Transverse colon (tissue), 4 donors: ENCODE measurements at regions not wholly inside any gene's neighbourhood (a gene's known extent, or its start where the extent isn't known, plus 50 kb on each side); places are given as distances from the start of the nearest gene placed in this dataset.
"Not testable (repeated sequence)": the region's sequence is repeated elsewhere in the genome, so short reads cannot be mapped to it uniquely, and the experiment has no call there.

ENCODE experiments used
- DNase-seq: peaks from one replicate; pipeline ENCODE4 v3.0.0-alpha.2; 2019
- H3K27ac ChIP-seq, 4 donors: fragments of 200-600 bp; sonication (generic); 2 replicates each; pipeline ENCODE4 v1.5.1; 2016 to 2018; ENCODE audit warnings: inconsistent platforms in 4 of 4
- H3K27me3 ChIP-seq: fragments of 200-600 bp; sonication (generic); 2 replicates; pipeline ENCODE4 v1.5.1; 2017; ENCODE audit warnings: inconsistent platforms
- H3K36me3 ChIP-seq, 4 donors: fragments of 200-600 bp; sonication (generic); 2 replicates each; pipeline ENCODE4 v1.5.1; 2017 to 2019; ENCODE audit warnings: inconsistent platforms in 4 of 4
- H3K4me1 ChIP-seq, 4 donors: fragments of 200-600 bp; sonication (generic); 2 replicates each; pipeline ENCODE4 v1.5.1; 2017 to 2020; ENCODE audit warnings: inconsistent platforms in 4 of 4
- H3K4me3 ChIP-seq, 4 donors: fragments of 200-600 bp; sonication (generic); 1 replicate in 1 of 4; 2 replicates in 3 of 4; pipeline versions ENCODE4 v1.5.1 to v1.6.1; 2017 to 2019; ENCODE audit warnings: inconsistent platforms in 4 of 4
- H3K9me3 ChIP-seq, 2 donors: fragments of 200-600 bp; sonication (generic); 2 replicates each; pipeline ENCODE4 v1.5.1; 2017 to 2019; ENCODE audit warnings: inconsistent platforms in 2 of 2
- EP300 ChIP-seq: sonication (generic); formaldehyde crosslinking; IDR thresholded peaks from one replicate; pipeline ENCODE4 v1.6.1; 2017; ENCODE audit warnings: antibody characterized with exemption, low read depth
- POLR2A ChIP-seq: fragments of 450-650 bp; IDR thresholded peaks from one replicate; pipeline ENCODE4 v1.6.1; 2016; ENCODE audit warnings: antibody characterized with exemption, mild to moderate bottlenecking, moderate library complexity
- POLR2AphosphoS5 ChIP-seq, 3 donors: sonication (generic); formaldehyde crosslinking; IDR thresholded peaks; one replicate each; pipeline ENCODE4 v1.6.1; 2016; ENCODE audit warnings: antibody characterized with exemption in 3 of 3
- WGBS, 2 donors: methylation state at CpG; one replicate each; pipeline ENCODE4 v1.1.5; 2018; ENCODE audit warnings: low coverage in 1 of 2; 5-methylcytosine and 5-hydroxymethylcytosine counted together
- in situ Hi-C, 4 donors: fragments of 200-750 bp; cut with MboI; loops; one replicate each; pipeline versions ENCODE4 v1.15.0 to v1.15.1; 2017; ENCODE audit warnings: low sequenced_read_pairs in 3 of 4, low pct_ligation_motif_present in 1 of 4, low pct_unique_long_range_greater_than_20kb in 1 of 4
- intact Hi-C: fragments of 100-400 bp; cut with DNase I; formaldehyde crosslinking; loops from one replicate; pipeline ENCODE4 v1.15.1; 2023; ENCODE audit warnings: low total_unique reads
- TF ChIP-seq, protein P1 (sequence below), 5 experiments: fragments of 200-600 bp in 3 of 5; fragments of 450-650 bp in 2 of 5; sonication (generic) in 3 of 5; IDR thresholded peaks; 1 replicate in 2 of 5; 2 replicates in 3 of 5; pipeline ENCODE4 v1.5.1; 2016 to 2017; ENCODE audit warnings: antibody characterized with exemption in 5 of 5, inconsistent platforms in 3 of 5, mild to moderate bottlenecking in 2 of 5, moderate library complexity in 1 of 5

DNA sequence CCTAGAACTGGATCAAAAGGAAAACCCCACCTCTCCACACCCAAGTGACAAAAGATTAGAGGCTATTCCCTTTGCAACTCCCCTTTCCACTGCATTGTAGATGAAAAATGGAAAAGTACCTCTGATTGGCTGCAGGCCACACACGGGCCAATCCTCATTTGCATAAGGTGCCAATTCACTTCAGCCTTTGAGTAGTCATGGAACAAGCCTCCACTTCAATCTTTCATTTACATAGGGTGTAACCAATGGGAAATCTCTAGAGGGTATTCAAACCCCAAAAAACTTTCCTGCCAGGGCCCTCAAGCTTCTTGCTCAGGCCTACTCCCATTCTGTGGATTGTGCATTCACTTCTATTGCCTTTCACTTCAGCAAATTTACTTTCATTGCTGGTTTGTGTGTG is 122.3 kb upstream of the KCND3 start:
- Histone ChIP-seq H3K36me3 (no peaks in the 10 kb centered on the region), H3K4me1 (no peaks in the 10 kb centered on the region), H3K27me3 (no peaks in the 10 kb centered on the region), H3K27ac (no peak overlapping the region), H3K9me3 (no peaks in the 10 kb centered on the region), H3K4me3 (no peak overlapping the region)
- WGBS, 2 donors, result 68% methylated on average over 1 of the region's 1 CpG; no CpG with 5 or more reads in 1 of the 2 donors
- intact Hi-C loops (no loop called here), in situ Hi-C loops (no loop called here)
- TF ChIP-seq, protein P1, sequence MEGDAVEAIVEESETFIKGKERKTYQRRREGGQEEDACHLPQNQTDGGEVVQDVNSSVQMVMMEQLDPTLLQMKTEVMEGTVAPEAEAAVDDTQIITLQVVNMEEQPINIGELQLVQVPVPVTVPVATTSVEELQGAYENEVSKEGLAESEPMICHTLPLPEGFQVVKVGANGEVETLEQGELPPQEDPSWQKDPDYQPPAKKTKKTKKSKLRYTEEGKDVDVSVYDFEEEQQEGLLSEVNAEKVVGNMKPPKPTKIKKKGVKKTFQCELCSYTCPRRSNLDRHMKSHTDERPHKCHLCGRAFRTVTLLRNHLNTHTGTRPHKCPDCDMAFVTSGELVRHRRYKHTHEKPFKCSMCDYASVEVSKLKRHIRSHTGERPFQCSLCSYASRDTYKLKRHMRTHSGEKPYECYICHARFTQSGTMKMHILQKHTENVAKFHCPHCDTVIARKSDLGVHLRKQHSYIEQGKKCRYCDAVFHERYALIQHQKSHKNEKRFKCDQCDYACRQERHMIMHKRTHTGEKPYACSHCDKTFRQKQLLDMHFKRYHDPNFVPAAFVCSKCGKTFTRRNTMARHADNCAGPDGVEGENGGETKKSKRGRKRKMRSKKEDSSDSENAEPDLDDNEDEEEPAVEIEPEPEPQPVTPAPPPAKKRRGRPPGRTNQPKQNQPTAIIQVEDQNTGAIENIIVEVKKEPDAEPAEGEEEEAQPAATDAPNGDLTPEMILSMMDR (IDR thresholded peaks at IDR 0.05), result no peak
- no peak for TF ChIP-seq EP300
- no peak for TF ChIP-seq POLR2AphosphoS5 (IDR thresholded peaks at IDR 0.05)
- no peak for TF ChIP-seq POLR2A
- DNase-seq, result no peak

DNA sequence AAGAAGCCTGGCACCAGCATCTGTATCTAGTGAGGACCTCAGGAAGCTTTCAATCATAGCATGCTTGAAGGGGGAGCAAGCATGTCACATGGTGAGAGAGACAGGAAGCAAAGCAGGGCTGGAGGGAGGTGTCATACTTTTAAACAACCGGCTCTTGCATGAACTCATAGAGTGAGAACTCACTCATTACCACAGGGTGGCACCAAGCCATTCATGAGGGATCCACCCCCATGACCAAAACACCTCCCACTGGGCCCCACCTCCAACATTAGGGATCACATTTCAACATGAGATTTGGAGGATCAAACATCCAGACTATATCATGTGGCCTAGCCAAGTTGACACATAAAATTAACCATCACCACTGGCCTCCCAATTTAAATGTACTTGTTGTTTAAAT is 125.1 kb upstream of the KCND3 start:
- Histone ChIP-seq H3K36me3 (no peaks in the 10 kb centered on the region), H3K27ac (no peak overlapping the region), H3K27me3 (no peaks in the 10 kb centered on the region), H3K4me1 (no peaks in the 10 kb centered on the region), H3K9me3 (no peaks in the 10 kb centered on the region), H3K4me3 (no peak overlapping the region)
- WGBS, 2 donors, result 11% methylated on average over 1 of the region's 1 CpG; no CpG with 5 or more reads in 1 of the 2 donors
- TF ChIP-seq EP300 (no peak), POLR2AphosphoS5 (IDR thresholded peaks at IDR 0.05) (no peak), POLR2A (no peak)
- TF ChIP-seq, protein P1 (IDR thresholded peaks at IDR 0.05), result no peak
- intact Hi-C loops (no loop called here), in situ Hi-C loops (no loop called here)
- DNase-seq, result no peak

DNA sequence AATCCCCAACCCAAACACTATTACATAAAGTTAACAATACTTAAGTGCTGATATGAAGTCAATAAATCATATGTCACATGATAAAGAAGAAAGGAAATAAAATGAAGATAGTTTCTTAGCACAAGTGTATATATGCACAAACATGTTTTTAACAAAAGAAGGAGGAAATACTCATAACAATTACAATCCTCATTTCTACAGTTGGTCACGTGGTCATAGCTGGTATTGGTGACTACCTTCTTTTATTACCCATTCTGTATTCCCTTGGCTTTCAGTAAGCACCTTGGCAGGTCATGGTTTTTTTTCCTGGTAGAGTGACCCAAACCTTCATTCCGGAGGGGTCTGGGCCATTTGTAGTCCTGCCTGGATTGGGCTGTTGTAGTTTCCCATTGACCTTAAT is 137.1 kb upstream of the KCND3 start:
- H3K9me3 ChIP-seq, result no peaks in the 10 kb centered on the region
- no peaks in the 10 kb centered on the region for H3K4me1 ChIP-seq
- no peak for TF ChIP-seq POLR2AphosphoS5 (IDR thresholded peaks at IDR 0.05)
- TF ChIP-seq POLR2A, result no peak
- TF ChIP-seq, protein P1 (IDR thresholded peaks at IDR 0.05), result no peak
- TF ChIP-seq EP300, result no peak
- in situ Hi-C loops, result no loop called here
- H3K27me3 ChIP-seq, result no peaks in the 10 kb centered on the region
- 63 to 71% methylated on average over 2 of the region's 2 CpGs for WGBS, 2 donors
- H3K36me3 ChIP-seq, result no peaks in the 10 kb centered on the region
- intact Hi-C loops, result no loop called here
- DNase-seq, result no peak
- H3K4me3 ChIP-seq, result no peak overlapping the region
- H3K27ac ChIP-seq, result no peak overlapping the region

DNA sequence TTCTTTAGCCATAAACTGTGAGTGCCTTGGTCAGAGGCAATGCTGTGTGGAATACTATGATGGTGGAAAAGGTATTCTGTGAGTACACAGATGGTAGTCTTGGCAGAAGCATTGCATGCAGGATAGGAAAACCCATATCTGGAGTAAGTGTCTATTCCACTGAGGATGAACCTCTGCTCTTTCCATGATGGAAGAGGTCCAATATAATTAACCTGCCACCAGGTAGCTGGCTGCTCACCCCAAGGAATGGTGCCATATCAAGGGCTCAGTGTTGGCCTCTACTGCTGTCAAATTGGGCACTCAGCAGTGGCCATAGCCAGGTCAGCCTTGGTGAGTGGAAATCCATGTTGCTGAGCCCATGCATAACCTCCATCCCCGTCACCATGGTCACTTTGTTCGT is 138.1 kb upstream of the KCND3 start:
- H3K36me3 ChIP-seq, DNase-seq, H3K4me3 ChIP-seq, H3K27ac ChIP-seq, H3K9me3 ChIP-seq, H3K4me1 ChIP-seq, H3K27me3 ChIP-seq, in situ Hi-C loops, intact Hi-C loops: not testable (repeated sequence)
- 87 to 100% methylated on average over 1 to 2 of the region's 2 CpGs for WGBS, 2 donors

DNA sequence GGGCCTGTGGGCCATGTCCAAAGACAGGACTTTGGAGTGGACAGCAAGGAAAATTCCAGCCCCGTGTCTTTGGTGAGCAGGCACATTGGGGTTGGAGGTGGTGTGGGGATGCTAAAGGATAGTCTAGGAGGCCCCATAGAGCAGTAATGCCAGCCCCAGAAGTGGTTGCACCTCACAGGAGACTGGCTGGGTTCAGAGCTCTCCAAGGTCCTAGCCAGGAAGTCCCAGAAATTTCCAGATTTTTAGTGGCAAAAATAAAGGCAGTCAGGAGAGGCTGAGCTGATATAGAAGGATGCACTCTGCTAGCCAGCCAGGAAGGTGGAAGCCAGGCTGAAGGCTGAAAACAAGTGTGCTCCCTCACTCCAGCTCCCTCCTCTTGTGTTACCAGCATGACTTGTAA is 144.0 kb upstream of the KCND3 start:
- TF ChIP-seq, protein P1 (IDR thresholded peaks at IDR 0.05), result no peak
- TF ChIP-seq POLR2AphosphoS5 (IDR thresholded peaks at IDR 0.05) (no peak), EP300 (no peak), POLR2A (no peak)
- in situ Hi-C loops (no loop called here), intact Hi-C loops (no loop called here)
- WGBS, 2 donors, result 82% methylated on average over 1 of the region's 1 CpG; no CpG with 5 or more reads in 1 of the 2 donors
- no peaks in the 10 kb centered on the region for H3K36me3 ChIP-seq
- no peaks in the 10 kb centered on the region for H3K9me3 ChIP-seq
- H3K4me3 ChIP-seq, result no peak overlapping the region
- no peaks in the 10 kb centered on the region for H3K27me3 ChIP-seq
- H3K27ac ChIP-seq, result no peak overlapping the region
- H3K4me1 ChIP-seq, result no peaks in the 10 kb centered on the region
- no peak for DNase-seq
